ENCODE measurements at regions not wholly inside any gene's neighbourhood (a gene's known extent, or its start where the extent isn't known, plus 50 kb on each side); places are given as distances from the start of the nearest gene placed in this dataset.

- TF ChIP-seq CTCF (optimal IDR thresholded peaks at IDR 0.05 in 1 of 3, IDR thresholded peaks at IDR 0.05 in 1 of 3, conservative IDR thresholded peaks at IDR 0.05 in 1 of 3; ENCODE audit: extremely low read depth in 1 of 3, insufficient read depth in 2 of 3, low read length in 3 of 3) (no peak), EZH2 (IDR thresholded peaks at IDR 0.05; ENCODE audit: low read length) (no peak)
These were observed 431.6 kb upstream of the MAOA start for GRCh38 chrX:43224496-43224895.
